Heart right ventricle (tissue), 16 donors: ENCODE measurements at regions not wholly inside any gene's neighbourhood (a gene's known extent, or its start where the extent isn't known, plus 50 kb on each side); places are given as distances from the start of the nearest gene placed in this dataset.

ENCODE experiments used
- ATAC-seq, 8 donors: fragments of 200-7000 bp; cut with Tn5 transposase; one replicate each; pipeline ENCODE4 v1.9.1; 2020; ENCODE audit warnings: mild to moderate bottlenecking in 8 of 8, moderate library complexity in 8 of 8, moderate number of reproducible peaks in 1 of 8
- DNase-seq, 2 donors: peaks; one replicate each; pipeline ENCODE4 v3.0.0-alpha.2; 2020
- H3K27ac ChIP-seq, 10 donors: fragments of 200-600 bp; sonication (generic) in 2 of 10; one replicate each; pipeline versions ENCODE4 v1.5.0 to v1.8.0; 2020 to 2022; ENCODE audit warnings: mild to moderate bottlenecking in 3 of 10
- H3K27me3 ChIP-seq, 7 donors: fragments of 200-600 bp; one replicate each; pipeline ENCODE4 v1.8.0; 2021 to 2022; ENCODE audit warnings: mild to moderate bottlenecking in 2 of 7
- H3K36me3 ChIP-seq, 9 donors: fragments of 200-600 bp; sonication (generic) in 1 of 9; one replicate each; pipeline versions ENCODE4 v1.5.0 to v1.8.0; 2020 to 2022; ENCODE audit warnings: mild to moderate bottlenecking in 2 of 9
- H3K4me1 ChIP-seq, 9 donors: fragments of 200-600 bp; sonication (generic) in 1 of 9; one replicate each; pipeline versions ENCODE4 v1.5.0 to v1.8.0; 2020 to 2022; ENCODE audit warnings: mild to moderate bottlenecking in 4 of 9
- H3K4me3 ChIP-seq, 10 donors: fragments of 200-600 bp; sonication (generic) in 2 of 10; one replicate each; pipeline versions ENCODE4 v1.5.0 to v1.8.0; 2020 to 2022; ENCODE audit warnings: mild to moderate bottlenecking in 7 of 10, moderate library complexity in 2 of 10
- H3K9me3 ChIP-seq, 11 donors: fragments of 200-600 bp in 10 of 11; sonication (generic) in 2 of 11; one replicate each; pipeline versions ENCODE4 v1.5.0 to v1.8.0; 2013 to 2022; ENCODE audit warnings: mild to moderate bottlenecking in 2 of 11, control low read depth in 1 of 11, moderate library complexity in 1 of 11
- CTCF ChIP-seq, 9 donors: fragments of 200-600 bp; sonication (generic) in 2 of 9; IDR thresholded peaks; one replicate each; pipeline versions ENCODE4 v1.5.0 to v1.8.0; 2021 to 2022; ENCODE audit warnings: antibody characterized with exemption in 9 of 9, mild to moderate bottlenecking in 5 of 9, moderate library complexity in 1 of 9
- WGBS, 2 donors: extraction: QIAGEN DNeasy Blood & Tissue Kit; methylation state at CpG; one replicate each; pipeline ENCODE4 v1.1.7; 2013; ENCODE audit warnings: inconsistent platforms in 1 of 2; 5-methylcytosine and 5-hydroxymethylcytosine counted together
- intact Hi-C, 10 donors: fragments of 100-400 bp; cut with DNase I; formaldehyde crosslinking; loops; one replicate each; pipeline versions ENCODE4 v1.11.1 to v1.14.2; 2022
- donor health status: Arrhythmogenic right ventricular cardiomyopathy.
- donor health status: ischemic (EF 13 %, LVEDD 7.1; RV severe dilation, severe dysfunction).
- donor health status: healthy with polysubstance abuse.
- donor health status: DM: no; HTN: yes; CAD: no.
- donor health status: DM: no; HTN: no; CAD: no.
- donor health status: ischemic (EF 25% LVEDD 6.9; RV normal size, moderate dysfunction).
- donor health status: ischemic (EF 25% LVEDD 5.7; RV mildly dilated, moderate dysfunction).
- donor health status: healthy.
- donor health status: DM: yes; HTN: yes; CAD: no.
- donor health status: Ischemic cardiomyopathy.
- donor health status: ischemic (EF 35%, LVEDD 5.7; RV mildly dilated, moderate dysfunction).
- donor health status: nonischemic (EF 11% LVEDD 7.7; RV severe dilation, severe dysfunction).
- donor health status: DM: yes; HTN: yes; CAD: no.
- donor health status: PGD.
- donor health status: ischemic (EF 29% LVEDD 5.4; RV normal size, mild dysfunction).
- donor health status: nonischemic (EF 23%, LVEDD 6.1; RV moderate dilation, normal function).

- WGBS, 2 donors: 42 to 57% methylated on average over 5 of the region's 5 CpGs
- no peak overlapping the region for H3K4me3 ChIP-seq
These were observed 130.4 kb downstream of the GALR1 start for GRCh38 chr18:77379976-77380509.

GRCh38 chr18:77380695-77381094 is 131.0 kb downstream of the GALR1 start:
- DNase-seq (no peak), ATAC-seq (no peak)
- Histone ChIP-seq H3K4me1 (no peaks in the 10 kb centered on the region), H3K4me3 (no peak overlapping the region), H3K27me3 (peaks cover 0 to 18% (median 12%) of the 10 kb centered on the region in 7 donors), H3K36me3 (no peaks in the 10 kb centered on the region), H3K27ac (no peak overlapping the region), H3K9me3 (no peaks in the 10 kb centered on the region)
- intact Hi-C loops: no loop called here
- TF ChIP-seq CTCF (IDR thresholded peaks at IDR 0.05): no peak
- WGBS, 2 donors: 76 to 78% methylated on average over 5 of the region's 5 CpGs

More at GRCh38 chr18:77379976-77380509, 130.4 kb downstream of the GALR1 start:
- Histone ChIP-seq H3K9me3 (no peaks in the 10 kb centered on the region), H3K27me3 (peaks cover 0 to 18% (median 12%) of the 10 kb centered on the region in 7 donors), H3K4me1 (no peaks in the 10 kb centered on the region), H3K27ac (no peak overlapping the region), H3K36me3 (no peaks in the 10 kb centered on the region)
- no peak for DNase-seq
- no peak for TF ChIP-seq CTCF (IDR thresholded peaks at IDR 0.05)
- intact Hi-C loops: no loop called here
- no peak for ATAC-seq

GRCh38 chr18:77392321-77392720 is 142.7 kb downstream of the GALR1 start:
- Histone ChIP-seq H3K9me3 (peaks cover 0 to 8% (median 0%) of the 10 kb centered on the region in 11 donors), H3K27me3 (no peaks in the 10 kb centered on the region), H3K4me3 (no peak overlapping the region), H3K27ac (no peak overlapping the region), H3K36me3 (no peaks in the 10 kb centered on the region), H3K4me1 (no peaks in the 10 kb centered on the region)
- DNase-seq (no peak), ATAC-seq (no peak)
- intact Hi-C loops: no loop called here
- TF ChIP-seq CTCF (IDR thresholded peaks at IDR 0.05): no peak
- WGBS, 2 donors: 67 to 71% methylated on average over 5 of the region's 5 CpGs

- WGBS, 2 donors: 67 to 75% methylated on average over 5 of the region's 5 CpGs
- Histone ChIP-seq H3K4me3 (no peak overlapping the region), H3K4me1 (no peaks in the 10 kb centered on the region), H3K36me3 (no peaks in the 10 kb centered on the region), H3K27ac (no peak overlapping the region), H3K9me3 (peaks cover 0 to 8% (median 0%) of the 10 kb centered on the region in 11 donors), H3K27me3 (peaks cover 0 to 3% (median 0%) of the 10 kb centered on the region in 7 donors)
- ATAC-seq (no peak), DNase-seq (no peak)
- TF ChIP-seq CTCF (IDR thresholded peaks at IDR 0.05): no peak
- intact Hi-C loops: no loop called here
These were observed 143.9 kb downstream of the GALR1 start for GRCh38 chr18:77393519-77393918.
